ENCODE measurements at regions not wholly inside any gene's neighbourhood (a gene's known extent, or its start where the extent isn't known, plus 50 kb on each side); places are given as distances from the start of the nearest gene placed in this dataset.

DNA sequence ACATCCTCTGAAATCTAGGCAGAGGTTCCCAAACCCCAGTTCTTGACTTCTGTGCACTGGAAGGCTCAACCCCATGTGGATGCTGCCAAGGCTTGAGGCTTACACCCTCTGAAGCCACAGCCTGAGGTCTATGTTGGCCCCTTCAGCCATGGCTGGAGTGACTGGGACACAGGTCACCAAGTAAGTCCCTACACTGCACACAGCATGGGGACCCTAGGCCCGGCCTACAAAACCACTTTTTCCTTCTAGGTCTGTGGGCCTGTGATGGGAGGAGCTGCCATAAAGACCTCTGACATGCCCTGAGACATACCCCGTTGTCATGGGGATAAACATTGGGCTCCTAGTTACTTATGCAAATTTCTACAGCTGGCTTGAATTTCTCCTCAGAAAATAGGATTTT is 418.8 kb upstream of the CCNH start:
- TF ChIP-seq CTCF (IDR thresholded peaks at IDR 0.05) (no peak), POLR2A (IDR thresholded peaks at IDR 0.05) (no peak), POLR2AphosphoS5 (IDR thresholded peaks at IDR 0.05) (no peak)
